Fibroblast of peridontal ligament (primary cell): ENCODE measurements at regions not wholly inside any gene's neighbourhood (a gene's known extent, or its start where the extent isn't known, plus 50 kb on each side); places are given as distances from the start of the nearest gene placed in this dataset.
"Not testable (repeated sequence)": the region's sequence is repeated elsewhere in the genome, so short reads cannot be mapped to it uniquely, and the experiment has no call there.

Experiments used
- DNase-seq: peaks from one replicate; pipeline ENCODE4 v3.0.0-alpha.2; 2010; ENCODE audit errors: extremely low read depth

DNA sequence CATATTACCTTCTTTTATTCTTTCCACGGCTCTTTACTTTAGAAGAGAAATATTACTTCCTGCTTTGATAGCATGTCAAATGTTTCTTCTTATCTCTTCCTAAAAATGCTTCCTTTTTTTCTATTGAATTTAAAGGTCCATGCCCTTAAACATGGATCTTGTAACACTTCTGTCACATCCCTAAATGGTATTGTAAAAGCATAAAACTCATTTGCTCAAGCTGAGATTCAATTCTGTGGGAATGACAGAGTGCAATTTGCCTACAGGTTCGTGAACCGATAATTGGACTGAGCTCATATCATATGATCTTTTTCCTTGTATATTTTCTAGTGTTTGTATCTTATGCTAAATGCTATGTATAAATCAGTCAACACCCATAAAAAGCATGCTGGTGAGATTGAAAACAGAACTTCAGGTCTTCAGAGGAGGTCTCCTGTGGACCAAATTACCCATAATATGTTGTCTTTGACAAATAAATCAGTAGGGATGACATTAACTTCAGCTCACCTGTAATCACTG, 429.3 kb downstream of the TMEM232 start:
- no peak for DNase-seq

DNA sequence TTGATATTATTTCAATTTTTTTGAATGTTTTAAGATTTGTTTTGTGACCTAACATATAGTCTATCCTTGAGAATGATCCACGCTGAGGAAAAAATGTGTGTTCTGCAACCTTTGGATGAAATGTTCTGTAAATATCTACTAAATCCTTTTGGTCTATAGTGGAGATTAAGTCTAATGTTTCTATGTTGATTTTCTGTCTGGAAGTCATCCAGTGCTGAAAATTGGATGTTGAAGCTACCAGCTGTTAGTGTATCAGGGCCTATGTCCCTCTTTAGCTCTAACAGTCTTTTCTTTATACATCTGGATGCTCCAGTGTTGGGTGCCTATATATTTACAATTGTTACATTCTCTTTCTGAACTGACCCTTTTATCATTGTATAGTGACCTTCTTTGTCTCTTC, 422.3 kb downstream of the TMEM232 start:
- no peak for DNase-seq

DNA sequence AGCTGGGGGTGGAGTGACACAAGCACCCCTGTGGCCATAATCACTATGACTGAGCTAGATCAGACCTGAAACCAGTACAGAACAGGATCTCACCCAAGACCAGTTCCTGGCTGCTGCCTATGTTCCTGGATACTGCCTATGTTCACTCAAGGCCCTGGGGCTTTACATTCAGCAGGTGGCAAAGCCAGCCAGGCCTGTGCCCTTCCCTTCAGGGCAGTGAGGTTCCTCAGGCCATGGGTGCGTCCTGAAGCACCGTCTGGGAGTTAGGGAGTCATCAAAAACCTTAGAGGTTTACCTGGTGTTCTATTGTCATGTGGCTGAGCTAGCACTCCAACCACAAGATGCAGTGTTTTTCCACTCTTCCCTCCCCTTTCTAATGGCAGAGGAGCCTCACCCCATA, 419.8 kb downstream of the TMEM232 start:
- DNase-seq, result no peak

DNA sequence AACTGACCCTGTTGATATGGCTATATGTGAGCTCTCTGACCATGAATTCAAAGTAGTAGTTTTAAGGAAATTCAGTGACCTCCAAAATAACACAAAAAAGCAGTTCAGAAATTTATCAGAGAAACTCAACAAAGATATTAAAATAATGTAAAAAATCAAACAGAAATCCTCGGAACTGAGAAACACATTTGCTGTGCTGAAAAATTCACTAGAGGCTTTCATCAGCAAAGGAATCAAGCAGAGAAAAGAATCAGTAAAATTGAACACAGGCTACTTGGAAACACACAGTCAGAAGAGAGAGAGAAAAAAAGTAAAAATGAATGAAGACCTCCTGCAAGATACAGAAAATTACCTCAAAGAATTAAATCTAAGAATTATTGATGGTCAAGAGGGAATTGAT, 417.2 kb downstream of the TMEM232 start:
- DNase-seq, result no peak

DNA sequence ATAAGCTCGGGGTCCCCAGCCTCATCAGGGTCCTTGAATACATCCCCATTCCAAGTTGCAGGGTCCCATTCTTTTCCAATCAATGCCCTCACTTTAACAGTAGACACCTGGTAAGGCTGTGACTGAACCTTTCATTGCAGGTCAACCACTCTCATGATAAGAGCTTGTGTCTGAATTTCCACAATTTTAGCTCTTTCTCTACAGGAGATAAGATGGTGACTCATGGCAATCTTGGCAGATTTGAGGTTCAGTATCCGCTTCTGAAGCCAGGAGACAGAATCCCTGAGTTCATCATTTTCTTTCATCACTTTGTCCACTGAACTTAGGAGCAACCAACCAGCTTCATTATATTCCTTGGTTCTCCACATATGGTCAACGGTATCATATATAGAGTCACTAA, 409.9 kb downstream of the TMEM232 start:
- DNase-seq, result not testable (repeated sequence)

DNA sequence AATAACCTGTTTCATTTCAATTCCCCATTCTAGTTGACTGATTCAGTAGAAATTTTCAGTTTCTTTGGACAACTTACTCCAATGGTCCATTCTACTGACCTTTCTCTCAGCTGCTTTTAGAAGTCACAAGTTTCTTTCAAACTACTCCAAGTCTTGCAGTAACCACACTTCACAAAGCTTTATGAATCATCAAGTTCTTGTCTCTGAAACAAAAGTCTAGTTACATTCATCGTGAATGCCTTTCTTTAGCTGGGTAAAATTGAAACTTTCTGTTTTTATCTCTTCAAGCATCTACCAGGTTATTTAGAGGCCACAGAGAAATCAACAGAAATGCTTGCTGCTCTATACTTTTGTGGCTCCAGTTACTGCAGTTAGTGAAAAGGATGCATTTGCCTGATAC, 405.4 kb downstream of the TMEM232 start:
- peak; percentile 34 for DNase-seq

DNA sequence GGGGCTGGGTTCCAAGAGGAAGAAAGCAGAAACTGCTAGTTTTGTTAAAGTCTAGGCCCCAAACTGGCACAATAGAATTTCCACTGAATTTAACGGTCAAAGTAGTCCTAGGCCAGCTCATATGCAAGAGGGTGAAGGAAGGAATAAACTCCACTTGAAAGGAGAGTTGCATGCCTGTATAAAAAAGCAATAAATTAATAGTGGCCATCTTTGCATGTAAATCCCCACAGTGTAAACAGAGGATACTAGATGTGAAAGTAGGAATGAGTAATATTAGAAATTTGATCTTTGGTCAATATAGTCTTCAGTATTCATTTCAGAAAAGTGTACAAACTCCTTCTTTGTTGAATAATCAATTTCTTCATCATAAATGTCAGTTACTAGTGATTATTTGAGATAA, 403.1 kb downstream of the TMEM232 start:
- DNase-seq, result no peak

DNA sequence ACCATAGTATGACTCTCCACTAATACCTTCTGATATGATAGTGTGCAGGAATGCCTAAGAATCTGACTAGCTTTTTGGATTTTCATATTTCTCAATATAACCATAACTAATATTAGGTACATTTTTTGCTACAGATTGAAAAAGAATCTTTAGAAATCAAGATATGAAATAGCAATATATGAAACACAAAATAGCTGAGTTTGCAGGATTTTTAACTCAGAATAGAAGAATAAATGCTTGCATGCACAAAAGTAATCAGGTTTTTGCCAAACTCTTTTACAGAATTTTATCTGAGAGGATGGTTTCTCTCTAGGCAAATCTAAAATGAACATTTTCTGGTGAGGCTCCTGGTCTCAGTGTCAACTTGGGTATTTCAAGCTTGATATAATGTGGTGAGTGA, 402.6 kb downstream of the TMEM232 start:
- no peak for DNase-seq

DNA sequence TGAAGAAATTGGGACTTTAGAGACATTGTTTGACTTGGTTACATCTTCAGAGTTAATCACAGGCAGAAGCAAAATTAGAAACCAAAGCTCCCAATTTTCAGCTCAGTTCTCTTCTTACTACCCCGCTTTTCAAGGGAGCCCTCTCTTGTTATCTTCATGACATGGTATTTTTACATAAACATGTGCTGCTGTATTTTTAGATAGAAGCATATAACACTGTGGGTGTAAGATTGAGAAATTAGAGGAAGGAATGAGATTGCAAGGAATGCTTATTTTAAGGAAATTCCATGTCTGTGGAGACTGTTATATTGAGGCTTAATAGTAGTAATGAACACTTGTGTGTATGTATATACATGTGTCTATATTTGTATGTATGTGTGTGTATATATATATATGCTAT, 401.6 kb downstream of the TMEM232 start:
- DNase-seq, result no peak

DNA sequence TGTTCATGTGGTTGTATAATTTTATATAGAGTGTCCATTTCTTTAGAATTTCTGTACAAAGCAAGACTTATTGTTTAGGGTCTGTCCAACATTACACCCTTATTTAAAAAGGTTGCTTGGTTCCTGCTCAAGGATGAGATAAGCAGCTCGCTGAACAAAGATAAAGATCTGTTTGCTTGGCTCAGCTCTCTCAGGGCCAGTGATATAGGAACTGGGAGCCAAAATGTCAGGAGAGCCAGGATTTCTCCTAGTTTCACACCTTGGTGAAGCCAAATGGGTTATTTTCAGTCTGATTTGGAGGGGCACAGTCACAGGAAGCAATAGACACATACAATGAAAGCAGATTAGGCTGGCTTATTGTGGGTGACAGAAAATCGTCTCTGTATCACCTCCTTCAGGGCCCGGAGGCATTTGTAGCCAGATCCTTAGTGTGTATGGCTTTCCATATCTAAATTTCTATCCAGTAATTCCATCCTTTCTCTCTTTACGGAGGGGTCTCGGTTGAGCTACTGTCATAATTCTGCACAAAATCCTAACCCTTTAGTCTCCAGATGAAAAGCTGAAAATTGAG, 396.4 kb downstream of the TMEM232 start:
- no peak for DNase-seq

DNA sequence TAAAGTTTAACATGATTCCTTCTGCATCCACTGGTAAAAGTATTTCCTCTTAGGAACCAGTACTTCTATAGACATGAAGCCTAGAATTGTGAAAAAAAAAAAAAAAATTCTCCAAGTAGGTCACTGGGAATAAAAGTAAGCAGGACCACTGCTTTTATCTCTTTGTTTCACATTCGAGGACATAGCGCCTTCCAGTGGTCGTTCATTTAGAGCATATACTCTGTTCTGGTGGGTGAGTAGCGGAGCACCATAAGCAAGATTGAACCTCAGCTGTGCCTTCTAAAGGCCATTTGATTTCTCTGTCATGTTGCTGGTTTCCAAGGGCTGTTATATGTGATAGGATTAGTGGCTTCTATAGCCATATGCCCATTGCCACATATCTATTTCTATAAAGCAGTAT, 393.1 kb downstream of the TMEM232 start:
- DNase-seq, result no peak

DNA sequence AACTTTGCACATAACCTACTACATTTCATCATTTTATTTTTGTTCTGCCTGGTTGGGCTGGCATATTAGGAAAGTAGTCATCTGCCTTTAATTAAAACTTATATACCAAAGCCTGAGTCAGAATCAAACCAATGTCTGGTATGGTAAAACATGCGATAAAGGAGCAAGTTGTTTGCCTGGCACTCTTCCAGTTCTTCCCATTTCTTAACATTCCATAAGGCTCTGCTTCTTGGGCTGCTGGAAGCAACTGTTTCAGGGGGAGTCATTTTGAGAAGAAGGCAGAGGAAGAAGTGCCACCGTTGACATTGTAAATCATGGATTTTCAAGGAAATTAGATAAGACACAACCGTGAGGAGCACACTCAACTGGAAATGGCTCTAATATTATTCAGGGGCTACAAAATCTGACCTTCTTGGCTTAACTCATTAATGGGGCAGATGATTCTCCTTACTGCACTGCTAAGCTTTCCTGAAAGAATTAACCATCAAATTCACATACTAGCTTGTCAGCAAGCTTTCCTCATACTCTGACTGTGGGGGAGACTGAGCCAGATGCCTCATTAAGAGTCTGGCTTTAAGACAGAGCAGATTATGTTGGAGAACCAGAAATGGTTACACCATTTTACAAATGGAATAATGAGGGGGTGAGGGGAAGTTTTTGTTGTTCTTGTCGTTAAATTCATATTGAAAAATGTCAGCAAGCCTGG, 391.0 kb downstream of the TMEM232 start:
- peak; percentile 93 for DNase-seq

DNA sequence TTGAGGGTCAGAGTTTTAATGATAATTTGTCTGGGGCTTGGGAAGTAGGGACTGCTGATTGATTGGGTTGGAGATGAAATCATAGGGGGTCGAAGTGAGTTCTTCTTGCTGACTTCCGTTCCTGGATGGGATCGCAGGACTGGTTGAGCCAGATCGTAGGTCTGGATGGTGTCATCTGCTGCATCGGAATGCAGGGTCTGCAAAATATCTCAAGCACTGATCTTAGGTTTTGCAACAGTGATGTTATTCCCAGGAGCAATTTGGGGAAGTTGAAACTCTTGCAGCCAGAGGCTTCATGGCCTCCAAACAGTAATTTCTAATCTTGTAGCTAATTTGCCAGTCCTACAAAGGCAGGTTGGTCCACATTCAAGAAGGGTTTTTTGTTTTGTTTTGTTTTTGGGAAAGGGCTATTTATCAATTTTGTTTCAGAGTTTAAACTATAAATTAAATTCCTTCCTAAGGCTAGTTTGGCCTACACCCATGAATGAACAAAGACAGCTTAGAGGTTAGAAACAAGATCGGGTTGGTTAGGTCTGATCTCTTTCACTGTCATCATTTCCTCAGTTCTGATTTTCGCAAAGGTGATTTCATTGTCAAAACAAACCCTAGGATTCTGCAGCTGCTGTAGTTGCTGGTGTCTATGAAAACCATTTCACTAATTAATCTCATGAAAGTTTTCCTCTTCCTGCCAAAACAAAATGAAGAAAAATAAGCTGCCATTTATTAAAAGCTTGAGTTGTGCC, 388.0 kb downstream of the TMEM232 start:
- DNase-seq, result no peak

DNA sequence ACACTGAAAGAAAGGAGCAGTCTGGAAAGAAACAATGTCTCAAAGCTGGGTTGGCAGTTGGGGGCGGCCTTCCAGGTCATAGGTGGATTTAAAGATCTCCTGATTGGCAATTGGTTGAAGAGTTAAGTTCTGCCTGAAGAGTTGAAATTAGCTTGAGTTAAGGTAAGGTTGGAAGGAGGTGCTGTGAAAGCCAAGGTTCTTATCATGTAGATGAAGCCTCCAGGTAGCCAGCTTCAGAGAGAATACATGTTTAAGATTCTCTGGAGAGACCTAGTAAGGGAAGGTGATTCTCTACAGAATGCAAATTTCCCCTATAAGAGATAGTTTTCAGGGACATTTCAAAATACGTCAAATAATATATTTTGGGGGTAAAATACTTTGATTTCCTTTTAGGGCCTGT, 387.1 kb downstream of the TMEM232 start:
- no peak for DNase-seq

DNA sequence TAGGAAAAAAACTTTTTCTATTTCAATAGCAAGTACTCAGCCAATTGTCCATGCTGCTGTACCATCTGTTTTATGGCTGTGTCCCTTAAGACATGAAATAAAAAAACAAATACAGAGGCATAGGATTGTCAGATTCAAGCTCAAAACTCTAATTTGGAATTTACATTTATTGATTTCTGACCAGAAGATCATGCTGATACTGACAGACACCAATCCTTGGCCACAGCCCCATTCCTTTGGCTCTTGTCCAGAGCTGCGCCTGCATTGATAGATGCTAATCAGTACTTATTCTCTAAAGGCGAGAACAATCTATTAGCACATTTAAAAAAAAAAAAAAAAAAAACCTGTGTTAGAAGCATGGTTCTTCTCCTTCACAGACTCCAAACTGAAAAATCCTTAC, 384.6 kb downstream of the TMEM232 start:
- DNase-seq, result no peak

DNA sequence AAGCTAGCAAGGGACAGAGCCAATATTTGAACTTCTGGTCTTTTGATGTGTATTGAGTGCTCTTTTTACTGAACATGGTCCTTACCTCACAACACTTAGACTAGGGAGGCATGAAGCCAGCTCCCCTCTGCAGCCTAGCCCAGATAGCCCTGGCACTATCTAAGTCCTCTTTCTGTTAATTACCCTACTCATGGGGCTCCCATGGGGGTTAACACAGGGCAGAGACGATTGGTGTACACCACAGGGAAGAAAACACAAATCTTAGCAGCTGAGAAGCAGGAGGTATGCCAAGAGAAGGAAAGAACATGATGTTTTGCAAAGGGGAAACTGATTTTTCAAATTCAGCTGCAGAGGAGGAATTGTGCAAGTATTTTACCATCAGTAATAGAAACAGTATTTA, 383.8 kb downstream of the TMEM232 start:
- DNase-seq, result no peak

DNA sequence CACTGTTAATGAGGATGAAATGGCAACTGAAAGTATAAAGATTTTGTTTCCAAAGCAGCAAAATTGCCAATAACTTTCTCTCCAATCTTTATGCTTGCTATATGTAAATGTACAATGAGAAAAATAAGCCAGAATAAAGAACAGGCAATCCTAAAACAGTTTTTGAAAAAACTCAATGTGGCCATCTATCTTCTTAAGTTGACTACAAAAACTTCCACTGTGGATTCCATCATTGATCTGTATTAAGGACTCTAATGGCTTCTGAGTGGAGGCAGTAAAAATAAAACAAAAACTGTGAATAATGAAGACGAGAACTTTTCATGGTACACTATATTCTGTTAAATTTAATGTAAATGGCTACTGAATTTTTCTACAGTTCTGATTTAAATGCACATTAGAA, 382.9 kb downstream of the TMEM232 start:
- peak; percentile 34 for DNase-seq

DNA sequence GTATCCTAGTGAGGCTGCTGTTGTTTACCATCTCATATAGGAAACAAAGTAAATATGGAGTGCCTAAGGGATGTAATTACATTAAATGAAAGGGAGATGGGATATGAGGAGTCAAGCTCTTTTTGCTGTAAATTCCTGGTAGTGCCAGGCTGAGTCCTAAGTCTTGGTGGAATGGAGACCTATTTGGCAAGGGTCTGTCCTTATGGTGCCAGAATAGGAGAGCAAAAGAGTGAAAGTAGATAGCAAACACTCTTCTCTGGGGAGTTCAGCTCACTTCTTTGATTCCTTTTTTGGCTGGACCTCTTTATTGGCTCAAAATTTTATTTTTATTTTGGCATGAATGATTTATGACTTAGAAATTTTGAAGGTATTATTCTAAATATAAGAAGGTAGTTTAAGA, 380.8 kb downstream of the TMEM232 start:
- DNase-seq, result no peak

DNA sequence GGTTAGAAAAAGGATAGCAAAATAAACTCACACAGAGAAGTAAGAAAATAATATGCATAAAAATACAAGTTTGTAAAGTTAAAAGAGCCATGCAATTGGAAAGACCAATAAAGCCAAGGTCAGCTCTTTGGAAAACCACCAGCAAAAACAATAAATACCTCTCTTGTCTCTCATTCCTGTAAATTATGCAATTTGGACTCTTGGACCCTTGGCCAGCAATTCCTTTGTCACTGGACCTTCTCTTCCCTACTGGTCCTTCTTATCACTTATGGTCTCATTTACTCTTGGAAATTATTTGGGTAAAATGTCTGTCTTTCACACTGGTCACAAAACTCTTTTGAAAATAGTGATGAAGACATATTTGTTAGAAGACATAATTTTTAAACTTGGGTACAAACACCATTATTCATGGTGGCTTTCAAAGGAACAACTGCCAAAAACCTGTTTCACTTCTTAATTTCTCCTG, 379.5 kb downstream of the TMEM232 start:
- no peak for DNase-seq

DNA sequence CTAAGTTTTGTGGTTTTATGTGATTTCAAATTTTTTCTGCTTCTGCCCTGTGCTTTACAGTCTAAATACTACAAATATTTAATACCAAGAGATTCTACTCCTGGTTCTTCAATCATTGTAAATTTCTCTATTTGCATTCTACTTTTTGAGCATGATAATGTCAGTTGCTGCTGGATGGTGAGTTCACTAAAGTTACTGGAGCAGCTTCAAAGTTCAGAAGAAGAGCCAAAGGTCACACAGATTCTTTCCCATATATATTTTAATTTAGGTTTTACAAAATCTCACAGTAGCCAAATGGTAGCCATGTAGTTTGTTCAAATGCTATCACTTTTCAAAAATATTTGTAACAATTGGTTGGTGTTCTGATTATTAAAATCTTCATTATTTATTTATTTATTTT, 378.7 kb downstream of the TMEM232 start:
- DNase-seq, result no peak

DNA sequence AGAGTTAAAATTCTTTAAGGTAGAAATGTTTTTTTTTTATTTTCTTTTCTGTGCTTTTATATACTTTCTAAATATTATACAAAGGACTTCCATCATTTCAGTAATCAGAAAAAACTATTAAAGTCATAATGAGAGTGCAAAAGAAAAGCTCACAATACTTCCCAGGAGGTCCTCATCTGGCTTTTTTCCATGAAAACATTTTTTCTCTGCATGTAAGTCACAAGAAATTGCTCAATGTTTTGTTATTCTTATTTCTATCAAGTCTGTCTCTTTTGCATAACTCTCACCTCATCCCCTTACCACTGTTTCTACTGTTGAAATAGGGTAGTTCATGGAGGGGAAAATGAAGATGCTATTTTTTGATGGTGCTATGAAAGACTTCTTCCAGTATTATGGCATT, 375.0 kb downstream of the TMEM232 start:
- peak; percentile 18 for DNase-seq

DNA sequence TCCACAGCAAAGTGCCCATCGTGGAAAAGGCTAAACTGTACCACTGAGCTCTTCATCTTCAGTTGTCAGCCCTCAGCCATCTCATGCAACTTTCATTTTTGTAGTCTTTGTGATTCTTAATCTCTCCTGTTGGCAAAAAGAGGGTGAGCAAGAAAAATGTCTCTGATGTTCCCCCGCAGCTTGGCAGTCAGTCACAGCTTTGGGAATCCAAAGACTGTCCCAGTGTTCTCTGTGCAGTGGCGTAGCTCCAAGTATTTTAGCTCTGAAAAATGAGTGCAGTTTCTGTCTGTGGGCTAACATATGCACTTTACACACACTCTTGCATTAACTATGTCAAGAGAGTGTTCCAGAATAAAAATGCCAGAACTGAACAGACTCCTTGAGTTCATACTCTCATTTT, 372.2 kb downstream of the TMEM232 start:
- DNase-seq, result peak; percentile 31
